ENCODE measurements at regions not wholly inside any gene's neighbourhood (a gene's known extent, or its start where the extent isn't known, plus 50 kb on each side); places are given as distances from the start of the nearest gene placed in this dataset.

DNA sequence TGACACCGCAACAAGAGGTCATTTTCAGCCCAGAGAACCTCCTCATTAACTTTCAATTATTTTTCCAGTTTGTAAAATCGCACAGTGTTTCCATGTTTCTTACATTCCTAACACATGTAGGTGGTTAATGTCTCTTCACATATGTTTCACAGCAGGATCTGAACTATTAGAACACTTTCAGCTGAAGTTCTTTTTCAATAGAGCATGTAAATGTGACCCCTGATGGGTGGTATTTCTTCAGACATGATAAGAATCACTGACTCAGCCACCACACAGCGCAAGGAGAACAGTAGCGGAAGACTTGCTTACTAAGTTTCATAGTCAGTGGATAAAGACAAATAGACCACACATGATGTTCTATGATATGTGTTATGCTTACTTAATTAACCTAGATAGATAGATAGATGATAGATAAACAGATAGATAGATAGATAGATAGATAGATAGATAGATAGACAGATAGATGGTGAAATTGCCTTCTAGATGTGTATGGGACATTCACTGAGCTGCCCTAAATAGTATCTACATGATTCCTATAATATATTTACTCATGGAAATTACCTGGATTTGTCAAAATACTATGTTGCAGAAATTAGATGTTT, 1992.1 kb upstream of the NUDT12 start:
- TF ChIP-seq BACH2 (CRISPR knock-in tag; IDR thresholded peaks at IDR 0.05; ENCODE audit: borderline replicate concordance) (no peak), ZNF565 (CRISPR knock-in tag; conservative IDR thresholded peaks at IDR 0.05; ENCODE audit: low read depth) (no peak), ZFP3 (CRISPR knock-in tag; IDR thresholded peaks at IDR 0.05) (no peak), RARB (CRISPR knock-in tag; IDR thresholded peaks at IDR 0.05) (no peak), TCF4 (CRISPR knock-in tag; IDR thresholded peaks at IDR 0.05; ENCODE audit: borderline replicate concordance) (no peak), ARNTL (CRISPR knock-in tag; IDR thresholded peaks at IDR 0.05; ENCODE audit: borderline replicate concordance, low read depth) (no peak), TOX (CRISPR knock-in tag; IDR thresholded peaks at IDR 0.05; ENCODE audit: borderline replicate concordance) (no peak), ESRRG (CRISPR knock-in tag; IDR thresholded peaks at IDR 0.05) (no peak), GLIS3 (CRISPR knock-in tag; IDR thresholded peaks at IDR 0.05) (no peak)
- TF ChIP-seq, protein P1, sequence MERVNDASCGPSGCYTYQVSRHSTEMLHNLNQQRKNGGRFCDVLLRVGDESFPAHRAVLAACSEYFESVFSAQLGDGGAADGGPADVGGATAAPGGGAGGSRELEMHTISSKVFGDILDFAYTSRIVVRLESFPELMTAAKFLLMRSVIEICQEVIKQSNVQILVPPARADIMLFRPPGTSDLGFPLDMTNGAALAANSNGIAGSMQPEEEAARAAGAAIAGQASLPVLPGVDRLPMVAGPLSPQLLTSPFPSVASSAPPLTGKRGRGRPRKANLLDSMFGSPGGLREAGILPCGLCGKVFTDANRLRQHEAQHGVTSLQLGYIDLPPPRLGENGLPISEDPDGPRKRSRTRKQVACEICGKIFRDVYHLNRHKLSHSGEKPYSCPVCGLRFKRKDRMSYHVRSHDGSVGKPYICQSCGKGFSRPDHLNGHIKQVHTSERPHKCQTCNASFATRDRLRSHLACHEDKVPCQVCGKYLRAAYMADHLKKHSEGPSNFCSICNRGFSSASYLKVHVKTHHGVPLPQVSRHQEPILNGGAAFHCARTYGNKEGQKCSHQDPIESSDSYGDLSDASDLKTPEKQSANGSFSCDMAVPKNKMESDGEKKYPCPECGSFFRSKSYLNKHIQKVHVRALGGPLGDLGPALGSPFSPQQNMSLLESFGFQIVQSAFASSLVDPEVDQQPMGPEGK (CRISPR knock-in tag; IDR thresholded peaks at IDR 0.05; ENCODE audit: borderline replicate concordance) = no peak
- TF ChIP-seq, protein P2, sequence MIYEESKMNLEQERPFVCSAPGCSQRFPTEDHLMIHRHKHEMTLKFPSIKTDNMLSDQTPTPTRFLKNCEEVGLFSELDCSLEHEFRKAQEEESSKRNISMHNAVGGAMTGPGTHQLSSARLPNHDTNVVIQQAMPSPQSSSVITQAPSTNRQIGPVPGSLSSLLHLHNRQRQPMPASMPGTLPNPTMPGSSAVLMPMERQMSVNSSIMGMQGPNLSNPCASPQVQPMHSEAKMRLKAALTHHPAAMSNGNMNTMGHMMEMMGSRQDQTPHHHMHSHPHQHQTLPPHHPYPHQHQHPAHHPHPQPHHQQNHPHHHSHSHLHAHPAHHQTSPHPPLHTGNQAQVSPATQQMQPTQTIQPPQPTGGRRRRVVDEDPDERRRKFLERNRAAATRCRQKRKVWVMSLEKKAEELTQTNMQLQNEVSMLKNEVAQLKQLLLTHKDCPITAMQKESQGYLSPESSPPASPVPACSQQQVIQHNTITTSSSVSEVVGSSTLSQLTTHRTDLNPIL (CRISPR knock-in tag; IDR thresholded peaks at IDR 0.05; ENCODE audit: low read depth) = no peak
